ENCODE measurements at regions not wholly inside any gene's neighbourhood (a gene's known extent, or its start where the extent isn't known, plus 50 kb on each side); places are given as distances from the start of the nearest gene placed in this dataset.

GRCh38 chr5:39680213-39680612 lies 255.4 kb upstream of the DAB2 start:
- Histone ChIP-seq H2AFZ (no peak overlapping the region), H3K27ac (no peak overlapping the region), H3K36me3 (ENCODE audit: control insufficient read depth, insufficient read depth, low read length) (no peaks in the 10 kb centered on the region), H3K4me1 (no peaks in the 10 kb centered on the region), H3K27me3 (ENCODE audit: control insufficient read depth, insufficient read depth, low read length) (no peaks in the 10 kb centered on the region), H3K9me3 (ENCODE audit: control insufficient read depth, low read length) (no peaks in the 10 kb centered on the region), H3K79me2 (no peaks in the 10 kb centered on the region), H3K9ac (no peak overlapping the region), H3K4me3 (ENCODE audit: low read depth, low read length) (no peak overlapping the region), H3K4me2 (ENCODE audit: low read length) (no peak overlapping the region)
- no peak for TF ChIP-seq CTCF (IDR thresholded peaks at IDR 0.05)

DNA sequence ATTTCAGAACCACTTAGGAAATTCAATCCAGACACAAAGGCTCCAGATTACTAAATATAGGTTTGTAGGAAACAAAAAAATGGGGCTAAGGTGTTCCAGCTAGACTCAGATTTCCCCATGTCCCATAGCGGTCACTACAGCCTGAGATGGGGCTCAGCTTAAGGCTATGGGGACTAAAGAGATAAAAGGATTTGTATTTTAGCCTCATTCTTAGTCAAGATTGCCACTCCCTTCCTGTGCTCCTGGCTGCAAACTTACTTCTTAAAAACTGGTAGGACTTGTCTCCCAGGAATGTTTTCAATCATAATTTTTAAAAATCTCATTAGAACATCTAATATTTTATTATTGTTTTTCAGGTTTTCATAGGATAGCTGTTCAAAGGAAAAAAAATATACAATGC lies 253.8 kb upstream of the DAB2 start:
- Histone ChIP-seq H3K9ac (no peak overlapping the region), H3K27ac (no peak overlapping the region), H3K4me1 (no peaks in the 10 kb centered on the region), H3K27me3 (ENCODE audit: control insufficient read depth, insufficient read depth, low read length) (no peaks in the 10 kb centered on the region), H3K4me3 (ENCODE audit: low read depth, low read length) (no peak overlapping the region), H3K36me3 (ENCODE audit: control insufficient read depth, insufficient read depth, low read length) (no peaks in the 10 kb centered on the region), H3K79me2 (no peaks in the 10 kb centered on the region), H3K9me3 (ENCODE audit: control insufficient read depth, low read length) (no peaks in the 10 kb centered on the region), H2AFZ (no peak overlapping the region), H3K4me2 (ENCODE audit: low read length) (no peak overlapping the region)
- TF ChIP-seq CTCF (IDR thresholded peaks at IDR 0.05), result no peak

- no peaks in the 10 kb centered on the region for H3K36me3 ChIP-seq (ENCODE audit: control insufficient read depth, insufficient read depth, low read length)
- no peak for TF ChIP-seq CTCF (IDR thresholded peaks at IDR 0.05)
- H3K4me3 ChIP-seq (ENCODE audit: low read depth, low read length), result no peak overlapping the region
- H3K4me2 ChIP-seq (ENCODE audit: low read length), result no peak overlapping the region
- H3K4me1 ChIP-seq, result no peaks in the 10 kb centered on the region
- H2AFZ ChIP-seq, result no peak overlapping the region
- H3K79me2 ChIP-seq, result no peaks in the 10 kb centered on the region
- H3K27ac ChIP-seq, result no peak overlapping the region
- no peaks in the 10 kb centered on the region for H3K27me3 ChIP-seq (ENCODE audit: control insufficient read depth, insufficient read depth, low read length)
- H3K9ac ChIP-seq, result no peak overlapping the region
- no peaks in the 10 kb centered on the region for H3K9me3 ChIP-seq (ENCODE audit: control insufficient read depth, low read length)
Observed at GRCh38 chr5:39675676-39676075, 250.9 kb upstream of the DAB2 start.

DNA sequence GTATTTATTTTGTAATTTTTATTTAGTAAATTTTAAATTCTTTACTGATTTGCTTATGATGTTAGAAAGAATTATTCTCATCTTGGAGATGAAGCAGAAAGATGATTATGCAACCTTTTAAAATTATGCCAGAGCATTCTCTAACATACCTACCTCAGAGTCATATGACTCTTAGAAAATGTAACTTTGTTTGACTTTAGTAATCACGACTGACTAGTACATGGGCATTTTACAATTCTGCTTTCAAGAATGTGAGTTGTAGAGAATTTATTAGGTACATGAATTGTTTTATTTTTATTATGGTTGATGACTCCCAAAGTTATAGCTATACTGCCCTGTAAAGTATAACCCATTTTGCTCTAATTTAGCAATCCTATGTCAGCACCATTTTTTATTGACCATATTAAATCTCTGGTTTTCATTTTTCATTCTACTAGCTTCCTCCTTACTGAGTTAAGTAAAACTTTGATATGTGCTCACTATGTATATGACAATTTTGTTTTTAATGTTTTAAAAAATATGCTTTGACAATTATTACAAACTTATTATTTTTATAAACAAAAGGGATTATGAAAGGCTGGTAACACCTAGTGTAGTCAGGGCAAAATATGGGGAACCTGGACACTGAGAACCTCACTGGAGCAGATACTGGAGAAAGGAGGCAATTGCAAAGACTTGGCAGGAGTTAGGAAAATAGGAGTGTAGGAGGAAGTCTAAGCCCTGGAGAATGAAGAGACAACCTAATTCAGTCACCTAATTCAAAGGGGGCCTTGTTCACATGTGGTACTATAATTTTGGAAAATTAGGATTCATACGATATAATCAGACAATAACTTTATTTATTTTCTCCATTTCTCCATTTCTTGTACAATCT lies 249.7 kb upstream of the DAB2 start:
- Histone ChIP-seq H3K27ac (no peak overlapping the region), H3K9ac (no peak overlapping the region), H3K79me2 (no peaks in the 10 kb centered on the region), H3K9me3 (ENCODE audit: control insufficient read depth, low read length) (no peaks in the 10 kb centered on the region), H3K4me1 (no peaks in the 10 kb centered on the region), H2AFZ (no peak overlapping the region), H3K27me3 (ENCODE audit: control insufficient read depth, insufficient read depth, low read length) (no peaks in the 10 kb centered on the region), H3K36me3 (ENCODE audit: control insufficient read depth, insufficient read depth, low read length) (no peaks in the 10 kb centered on the region), H3K4me2 (ENCODE audit: low read length) (no peak overlapping the region), H3K4me3 (ENCODE audit: low read depth, low read length) (no peak overlapping the region)
- no peak for TF ChIP-seq CTCF (IDR thresholded peaks at IDR 0.05)

DNA sequence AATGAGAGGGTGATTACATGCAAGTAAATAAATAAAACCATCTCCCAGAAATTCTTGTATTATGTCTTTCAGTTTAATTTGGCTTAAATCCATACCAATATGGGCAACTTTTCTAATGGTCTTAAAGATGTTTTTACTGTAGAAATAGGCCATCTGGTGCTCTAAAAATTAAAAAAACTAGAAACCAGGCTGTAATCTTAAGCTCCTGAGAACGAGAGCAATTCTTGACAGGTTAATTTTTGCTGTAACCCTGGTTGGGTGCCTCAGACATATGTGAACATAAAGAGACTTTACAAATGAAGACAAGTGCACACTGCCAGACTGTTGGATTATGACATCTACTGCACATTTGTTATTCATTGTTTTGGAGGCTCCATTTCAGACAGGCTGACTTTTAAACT lies 246.8 kb upstream of the DAB2 start:
- no peak overlapping the region for H3K9ac ChIP-seq
- TF ChIP-seq CTCF (IDR thresholded peaks at IDR 0.05), result no peak
- H3K36me3 ChIP-seq (ENCODE audit: control insufficient read depth, insufficient read depth, low read length), result no peaks in the 10 kb centered on the region
- H3K9me3 ChIP-seq (ENCODE audit: control insufficient read depth, low read length), result no peaks in the 10 kb centered on the region
- no peak overlapping the region for H3K4me2 ChIP-seq (ENCODE audit: low read length)
- H3K27ac ChIP-seq, result no peak overlapping the region
- H3K79me2 ChIP-seq, result no peaks in the 10 kb centered on the region
- no peak overlapping the region for H2AFZ ChIP-seq
- H3K4me3 ChIP-seq (ENCODE audit: low read depth, low read length), result no peak overlapping the region
- no peaks in the 10 kb centered on the region for H3K27me3 ChIP-seq (ENCODE audit: control insufficient read depth, insufficient read depth, low read length)
- no peaks in the 10 kb centered on the region for H3K4me1 ChIP-seq
